HEK293 (cell line): ENCODE measurements at regions not wholly inside any gene's neighbourhood (a gene's known extent, or its start where the extent isn't known, plus 50 kb on each side); places are given as distances from the start of the nearest gene placed in this dataset.

Experiments
- CTCF ChIA-PET: fragments of 350-600 bp; formaldehyde crosslinking; extraction: SDS; loops from one replicate; lab custom pipeline; 2021; ENCODE audit warnings: antibody characterized with exemption; lab: Yijun Ruan, JAX
- POLR2A ChIA-PET: fragments of 300-600 bp; formaldehyde crosslinking; extraction: SDS; loops from one replicate; lab custom pipeline; 2020; ENCODE audit warnings: antibody characterized with exemption, inconsistent platforms; lab: Yijun Ruan, JAX
- H3K27ac ChIP-seq: fragments of 200-500 bp; sonication (Bioruptor generic); 2 replicates; pipeline ENCODE4 v1.5.1; 2014; ENCODE audit warnings: low read depth, low read length, control low read depth, inconsistent platforms; ENCODE audit errors: extremely low read depth
- H3K36me3 ChIP-seq, 2 experiments: fragments of 200-500 bp in 1 of 2; sonication (Bioruptor generic) in 1 of 2; 1 replicate in 1 of 2; 2 replicates in 1 of 2; pipeline ENCODE4 v1.5.1; 2014 to 2017; ENCODE audit warnings: inconsistent platforms in 2 of 2, low read length in 2 of 2; ENCODE audit not compliant: control insufficient read depth in 2 of 2, insufficient read depth in 1 of 2
- H3K4me1 ChIP-seq: fragments of 200-500 bp; sonication (Bioruptor generic); 2 replicates; pipeline ENCODE4 v1.5.1; 2014; ENCODE audit warnings: mild to moderate bottlenecking, low read length, inconsistent platforms; ENCODE audit not compliant: control insufficient read depth, insufficient read depth
- H3K4me3 ChIP-seq: 2 replicates; pipeline ENCODE4 v1.5.1; 2011; ENCODE audit warnings: low read depth, mild to moderate bottlenecking, control low read depth, low read length, moderate library complexity
- H3K9me3 ChIP-seq: fragments of 200-500 bp; sonication (Bioruptor generic); 2 replicates; pipeline ENCODE4 v1.5.1; 2014; ENCODE audit warnings: low read depth, low read length, inconsistent platforms; ENCODE audit not compliant: control insufficient read depth, insufficient read depth
- GLIS2 ChIP-seq: fragments of 450-650 bp; formaldehyde crosslinking; IDR thresholded peaks from 2 replicates; pipeline ENCODE4 v1.5.1; 2016; ENCODE audit warnings: missing biosample characterization, missing genetic modification characterization
- MYNN ChIP-seq: fragments of 450-650 bp; formaldehyde crosslinking; IDR thresholded peaks from 2 replicates; pipeline ENCODE4 v1.5.1; 2016; ENCODE audit warnings: missing biosample characterization, missing genetic modification characterization, borderline replicate concordance
- SCRT2 ChIP-seq: fragments of 450-650 bp; formaldehyde crosslinking; IDR thresholded peaks from 2 replicates; pipeline ENCODE4 v1.5.1; 2016; ENCODE audit warnings: missing biosample characterization, missing genetic modification characterization
- ZEB2 ChIP-seq: fragments of 450-650 bp; formaldehyde crosslinking; IDR thresholded peaks from 2 replicates; pipeline ENCODE4 v1.5.1; 2016; ENCODE audit warnings: missing biosample characterization, missing genetic modification characterization
- ZNF133 ChIP-seq: fragments of 450-650 bp; formaldehyde crosslinking; IDR thresholded peaks from 2 replicates; pipeline ENCODE4 v1.5.1; 2016; ENCODE audit warnings: missing biosample characterization, missing genetic modification characterization
- ZNF24 ChIP-seq: fragments of 450-650 bp; formaldehyde crosslinking; IDR thresholded peaks from 2 replicates; pipeline ENCODE4 v1.5.1; 2016; ENCODE audit warnings: missing biosample characterization, missing genetic modification characterization
- ZNF266 ChIP-seq: fragments of 450-650 bp; formaldehyde crosslinking; IDR thresholded peaks from 2 replicates; pipeline ENCODE4 v1.5.1; 2016; ENCODE audit warnings: missing biosample characterization, missing genetic modification characterization, low read depth
- ZNF366 ChIP-seq: fragments of 450-650 bp; formaldehyde crosslinking; conservative IDR thresholded peaks from 2 replicates; pipeline ENCODE4 v1.5.1; 2016; ENCODE audit warnings: missing biosample characterization, missing genetic modification characterization
- ZNF530 ChIP-seq: fragments of 450-650 bp; formaldehyde crosslinking; IDR thresholded peaks from 2 replicates; pipeline ENCODE4 v1.5.1; 2016; ENCODE audit warnings: low read depth, missing biosample characterization, missing genetic modification characterization
- ZNF561 ChIP-seq: fragments of 450-650 bp; IDR thresholded peaks from 2 replicates; pipeline ENCODE4 v1.5.1; 2018; ENCODE audit warnings: missing biosample characterization, missing genetic modification characterization, borderline replicate concordance
- ZNF596 ChIP-seq: fragments of 450-650 bp; IDR thresholded peaks from 2 replicates; pipeline ENCODE4 v1.5.0; 2018; ENCODE audit warnings: missing biosample characterization, mild to moderate bottlenecking, missing genetic modification characterization, moderate library complexity
- ZNF623 ChIP-seq: fragments of 450-650 bp; formaldehyde crosslinking; IDR thresholded peaks from 2 replicates; pipeline ENCODE4 v1.5.1; 2016; ENCODE audit warnings: missing biosample characterization, missing genetic modification characterization
- ZNF677 ChIP-seq: fragments of 450-650 bp; IDR thresholded peaks from 2 replicates; pipeline ENCODE4 v1.5.0; 2018; ENCODE audit warnings: missing biosample characterization, mild to moderate bottlenecking, missing genetic modification characterization, moderate library complexity
- ZNF747 ChIP-seq: fragments of 450-650 bp; formaldehyde crosslinking; IDR thresholded peaks from 2 replicates; pipeline ENCODE4 v1.5.1; 2016; ENCODE audit warnings: missing biosample characterization, missing genetic modification characterization
- ZSCAN16 ChIP-seq: fragments of 450-650 bp; formaldehyde crosslinking; IDR thresholded peaks from 2 replicates; pipeline ENCODE4 v1.5.1; 2016; ENCODE audit warnings: missing biosample characterization, missing genetic modification characterization
- TF ChIP-seq, protein P1 (sequence below): fragments of 450-650 bp; formaldehyde crosslinking; IDR thresholded peaks from 2 replicates; pipeline ENCODE4 v1.5.1; 2016; ENCODE audit warnings: missing biosample characterization, missing genetic modification characterization
- TF ChIP-seq, protein P2 (sequence below): fragments of 450-650 bp; formaldehyde crosslinking; IDR thresholded peaks from 2 replicates; pipeline ENCODE4 v1.5.1; 2016; ENCODE audit warnings: missing biosample characterization, missing genetic modification characterization
- TF ChIP-seq, protein P3 (sequence below): fragments of 450-650 bp; formaldehyde crosslinking; IDR thresholded peaks from 2 replicates; pipeline ENCODE4 v1.5.1; 2016; ENCODE audit warnings: missing biosample characterization, missing genetic modification characterization
- TF ChIP-seq, protein P4 (sequence below): fragments of 450-650 bp; formaldehyde crosslinking; IDR thresholded peaks from 2 replicates; pipeline ENCODE4 v1.5.1; 2017; ENCODE audit warnings: missing biosample characterization, missing genetic modification characterization

DNA sequence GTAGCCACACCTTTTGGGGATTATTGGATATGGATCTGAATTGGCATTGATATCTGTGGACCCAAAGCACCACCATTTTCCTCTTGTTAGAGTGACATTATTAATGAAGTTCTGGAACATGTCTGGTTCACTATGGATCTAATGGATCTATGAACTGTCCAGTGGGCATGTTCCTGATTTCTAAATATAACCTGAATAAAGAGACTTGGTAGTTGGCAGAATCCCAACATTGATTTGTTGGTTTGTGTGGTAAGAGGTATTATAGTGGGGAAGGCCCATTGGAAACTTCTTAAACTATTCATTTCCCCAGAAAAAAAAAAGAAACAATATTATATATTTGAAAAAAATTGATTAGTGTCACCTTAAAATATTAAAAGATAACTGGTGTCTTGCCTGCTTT, 312.6 kb downstream of the HTR1B start:
- H3K27ac ChIP-seq = no peak overlapping the region
- CTCF ChIA-PET = no interaction called here
- TF ChIP-seq GLIS2 (tag by site-specific recombination) (no peak), ZEB2 (no peak), ZNF623 (no peak), ZNF561 (tag by site-specific recombination) (no peak)
- TF ChIP-seq, protein P1, sequence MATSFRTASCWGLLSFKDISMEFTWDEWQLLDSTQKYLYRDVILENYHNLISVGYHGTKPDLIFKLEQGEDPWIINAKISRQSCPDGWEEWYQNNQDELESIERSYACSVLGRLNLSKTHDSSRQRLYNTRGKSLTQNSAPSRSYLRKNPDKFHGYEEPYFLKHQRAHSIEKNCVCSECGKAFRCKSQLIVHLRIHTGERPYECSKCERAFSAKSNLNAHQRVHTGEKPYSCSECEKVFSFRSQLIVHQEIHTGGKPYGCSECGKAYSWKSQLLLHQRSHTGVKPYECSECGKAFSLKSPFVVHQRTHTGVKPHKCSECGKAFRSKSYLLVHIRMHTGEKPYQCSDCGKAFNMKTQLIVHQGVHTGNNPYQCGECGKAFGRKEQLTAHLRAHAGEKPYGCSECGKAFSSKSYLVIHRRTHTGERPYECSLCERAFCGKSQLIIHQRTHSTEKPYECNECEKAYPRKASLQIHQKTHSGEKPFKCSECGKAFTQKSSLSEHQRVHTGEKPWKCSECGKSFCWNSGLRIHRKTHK (tag by site-specific recombination) = no peak
- TF ChIP-seq, protein P2, sequence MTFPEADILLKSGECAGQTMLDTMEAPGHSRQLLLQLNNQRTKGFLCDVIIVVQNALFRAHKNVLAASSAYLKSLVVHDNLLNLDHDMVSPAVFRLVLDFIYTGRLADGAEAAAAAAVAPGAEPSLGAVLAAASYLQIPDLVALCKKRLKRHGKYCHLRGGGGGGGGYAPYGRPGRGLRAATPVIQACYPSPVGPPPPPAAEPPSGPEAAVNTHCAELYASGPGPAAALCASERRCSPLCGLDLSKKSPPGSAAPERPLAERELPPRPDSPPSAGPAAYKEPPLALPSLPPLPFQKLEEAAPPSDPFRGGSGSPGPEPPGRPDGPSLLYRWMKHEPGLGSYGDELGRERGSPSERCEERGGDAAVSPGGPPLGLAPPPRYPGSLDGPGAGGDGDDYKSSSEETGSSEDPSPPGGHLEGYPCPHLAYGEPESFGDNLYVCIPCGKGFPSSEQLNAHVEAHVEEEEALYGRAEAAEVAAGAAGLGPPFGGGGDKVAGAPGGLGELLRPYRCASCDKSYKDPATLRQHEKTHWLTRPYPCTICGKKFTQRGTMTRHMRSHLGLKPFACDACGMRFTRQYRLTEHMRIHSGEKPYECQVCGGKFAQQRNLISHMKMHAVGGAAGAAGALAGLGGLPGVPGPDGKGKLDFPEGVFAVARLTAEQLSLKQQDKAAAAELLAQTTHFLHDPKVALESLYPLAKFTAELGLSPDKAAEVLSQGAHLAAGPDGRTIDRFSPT (tag by site-specific recombination) = no peak
- TF ChIP-seq, protein P3, sequence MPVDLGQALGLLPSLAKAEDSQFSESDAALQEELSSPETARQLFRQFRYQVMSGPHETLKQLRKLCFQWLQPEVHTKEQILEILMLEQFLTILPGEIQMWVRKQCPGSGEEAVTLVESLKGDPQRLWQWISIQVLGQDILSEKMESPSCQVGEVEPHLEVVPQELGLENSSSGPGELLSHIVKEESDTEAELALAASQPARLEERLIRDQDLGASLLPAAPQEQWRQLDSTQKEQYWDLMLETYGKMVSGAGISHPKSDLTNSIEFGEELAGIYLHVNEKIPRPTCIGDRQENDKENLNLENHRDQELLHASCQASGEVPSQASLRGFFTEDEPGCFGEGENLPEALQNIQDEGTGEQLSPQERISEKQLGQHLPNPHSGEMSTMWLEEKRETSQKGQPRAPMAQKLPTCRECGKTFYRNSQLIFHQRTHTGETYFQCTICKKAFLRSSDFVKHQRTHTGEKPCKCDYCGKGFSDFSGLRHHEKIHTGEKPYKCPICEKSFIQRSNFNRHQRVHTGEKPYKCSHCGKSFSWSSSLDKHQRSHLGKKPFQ (tag by site-specific recombination) = no peak
- no peaks in the 10 kb centered on the region for H3K9me3 ChIP-seq
- POLR2A ChIA-PET = no interaction called here
- no peak overlapping the region for H3K4me3 ChIP-seq
- no peaks in the 10 kb centered on the region for H3K36me3 ChIP-seq
- H3K4me1 ChIP-seq = no peaks in the 10 kb centered on the region

DNA sequence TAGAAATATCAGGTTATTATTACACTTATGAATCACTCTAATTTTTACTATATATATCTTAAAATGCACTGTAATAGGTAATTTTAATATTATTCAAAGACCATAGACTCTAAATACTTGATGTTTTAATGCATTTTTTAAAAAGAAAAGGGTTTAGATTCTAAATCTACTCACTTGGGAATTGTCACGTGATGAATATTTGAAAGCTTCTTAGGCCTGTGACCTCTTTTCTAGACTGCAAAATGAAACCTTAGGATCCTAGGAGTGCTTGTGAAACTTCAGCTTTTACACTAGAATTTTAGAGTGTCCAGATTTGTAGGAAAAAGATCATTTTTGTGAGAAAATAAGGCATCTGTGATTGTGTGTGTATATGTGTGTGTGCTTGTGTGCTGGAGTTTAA, 318.0 kb downstream of the HTR1B start:
- Histone ChIP-seq H3K27ac (no peak overlapping the region), H3K36me3 (no peaks in the 10 kb centered on the region), H3K9me3 (no peaks in the 10 kb centered on the region), H3K4me3 (no peak overlapping the region), H3K4me1 (no peaks in the 10 kb centered on the region)
- CTCF ChIA-PET = no interaction called here
- POLR2A ChIA-PET = no interaction called here
- TF ChIP-seq ZEB2 = no peak
- TF ChIP-seq ZNF596 (tag by site-specific recombination) = no peak
- TF ChIP-seq ZNF366 (tag by site-specific recombination) = no peak
- TF ChIP-seq SCRT2 (tag by site-specific recombination) = no peak
- TF ChIP-seq ZNF677 (tag by site-specific recombination) = no peak
- TF ChIP-seq ZNF133 = no peak
- TF ChIP-seq MYNN (tag by site-specific recombination) = no peak
- TF ChIP-seq ZNF24 (tag by site-specific recombination) = no peak
- TF ChIP-seq ZNF530 (tag by site-specific recombination) = no peak

DNA sequence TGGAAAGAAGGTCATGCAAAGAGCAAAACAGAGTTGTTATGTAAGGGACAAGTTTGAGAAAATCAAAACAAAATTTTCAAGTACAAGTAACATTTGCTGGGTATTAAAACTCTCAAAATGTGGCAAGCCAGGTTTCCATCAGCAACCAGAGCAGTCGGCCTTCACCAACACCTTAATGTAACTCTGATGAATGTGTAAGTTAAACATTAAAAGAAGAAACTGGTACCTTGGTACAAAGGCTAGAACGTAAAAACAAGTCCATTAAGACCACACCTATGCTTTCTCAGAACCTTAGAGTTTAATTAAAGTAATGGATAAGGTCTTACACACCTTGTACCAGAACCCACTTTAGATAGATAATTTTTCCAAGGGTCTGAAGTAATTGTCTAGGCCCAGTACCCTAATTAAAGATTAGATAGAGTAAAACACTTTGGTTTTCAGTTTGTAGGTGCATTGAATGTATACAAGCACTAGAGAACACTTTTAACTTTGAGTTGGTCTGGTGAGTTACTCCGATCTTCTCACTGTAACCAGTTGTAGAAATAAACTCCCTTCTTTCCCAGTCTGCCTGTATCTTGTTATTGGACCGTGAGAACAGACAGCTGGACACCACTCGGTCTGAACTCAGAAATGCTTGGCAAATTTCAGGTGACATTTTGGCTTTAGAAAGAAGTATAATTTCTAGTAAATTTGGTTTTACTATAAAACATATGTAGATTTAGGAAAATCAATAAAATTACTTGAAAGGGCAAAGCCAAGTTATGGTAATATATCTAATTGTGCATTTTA, 319.4 kb downstream of the HTR1B start:
- Histone ChIP-seq H3K36me3 (no peaks in the 10 kb centered on the region), H3K4me3 (no peak overlapping the region), H3K27ac (no peak overlapping the region), H3K9me3 (no peaks in the 10 kb centered on the region), H3K4me1 (no peaks in the 10 kb centered on the region)
- no peak for TF ChIP-seq ZNF266
- TF ChIP-seq, protein P4, sequence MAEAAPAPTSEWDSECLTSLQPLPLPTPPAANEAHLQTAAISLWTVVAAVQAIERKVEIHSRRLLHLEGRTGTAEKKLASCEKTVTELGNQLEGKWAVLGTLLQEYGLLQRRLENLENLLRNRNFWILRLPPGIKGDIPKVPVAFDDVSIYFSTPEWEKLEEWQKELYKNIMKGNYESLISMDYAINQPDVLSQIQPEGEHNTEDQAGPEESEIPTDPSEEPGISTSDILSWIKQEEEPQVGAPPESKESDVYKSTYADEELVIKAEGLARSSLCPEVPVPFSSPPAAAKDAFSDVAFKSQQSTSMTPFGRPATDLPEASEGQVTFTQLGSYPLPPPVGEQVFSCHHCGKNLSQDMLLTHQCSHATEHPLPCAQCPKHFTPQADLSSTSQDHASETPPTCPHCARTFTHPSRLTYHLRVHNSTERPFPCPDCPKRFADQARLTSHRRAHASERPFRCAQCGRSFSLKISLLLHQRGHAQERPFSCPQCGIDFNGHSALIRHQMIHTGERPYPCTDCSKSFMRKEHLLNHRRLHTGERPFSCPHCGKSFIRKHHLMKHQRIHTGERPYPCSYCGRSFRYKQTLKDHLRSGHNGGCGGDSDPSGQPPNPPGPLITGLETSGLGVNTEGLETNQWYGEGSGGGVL (tag by site-specific recombination) = no peak
- TF ChIP-seq ZSCAN16 (tag by site-specific recombination) = no peak
- no peak for TF ChIP-seq ZNF747 (tag by site-specific recombination)
- TF ChIP-seq ZNF623 = no peak
- ChIA-PET CTCF (no interaction called here), POLR2A (no interaction called here)
